VCaP (cell line): ENCODE measurements at regions not wholly inside any gene's neighbourhood (a gene's known extent, or its start where the extent isn't known, plus 50 kb on each side); places are given as distances from the start of the nearest gene placed in this dataset.

ENCODE experiments used
- H3K27ac ChIP-seq: fragments of 450-650 bp; 2 replicates; pipeline ENCODE4 v1.5.1; 2017
- CTCF ChIP-seq: fragments of 450-650 bp; conservative IDR thresholded peaks from 2 replicates; pipeline ENCODE4 v1.5.1; 2017; ENCODE audit warnings: mild to moderate bottlenecking, moderate library complexity

- TF ChIP-seq CTCF: no peak; the same call in none of the 2 replicates
- H3K27ac ChIP-seq: peak overlapping the region; percentile 32; the same call in 1 of the 2 replicates
These were observed 272.1 kb downstream of the GATA3 start for GRCh38 chr10:8326396-8327139.

GRCh38 chr10:8327140-8327423 lies 272.6 kb downstream of the GATA3 start:
- TF ChIP-seq CTCF: peak; percentile 34
- peak overlapping the region; percentile 32; the same call in 1 of the 2 replicates for H3K27ac ChIP-seq

GRCh38 chr10:8331387-8331786 lies 276.9 kb downstream of the GATA3 start:
- no peak for TF ChIP-seq CTCF

GRCh38 chr10:8331896-8332729 lies 277.6 kb downstream of the GATA3 start:
- no peak for TF ChIP-seq CTCF
- no peak overlapping the region for H3K27ac ChIP-seq

More at GRCh38 chr10:8331387-8331786, 276.9 kb downstream of the GATA3 start:
- H3K27ac ChIP-seq: no peak overlapping the region

- TF ChIP-seq CTCF: no peak
- H3K27ac ChIP-seq: no peak overlapping the region
These were observed 278.2 kb downstream of the GATA3 start for GRCh38 chr10:8332730-8333111.

GRCh38 chr10:8334631-8335030 lies 280.1 kb downstream of the GATA3 start:
- no peak overlapping the region for H3K27ac ChIP-seq
- no peak for TF ChIP-seq CTCF

- no peak overlapping the region for H3K27ac ChIP-seq
- TF ChIP-seq CTCF: no peak
These were observed 282.3 kb downstream of the GATA3 start for GRCh38 chr10:8336629-8337331.
